ENCODE measurements at regions not wholly inside any gene's neighbourhood (a gene's known extent, or its start where the extent isn't known, plus 50 kb on each side); places are given as distances from the start of the nearest gene placed in this dataset.

DNA sequence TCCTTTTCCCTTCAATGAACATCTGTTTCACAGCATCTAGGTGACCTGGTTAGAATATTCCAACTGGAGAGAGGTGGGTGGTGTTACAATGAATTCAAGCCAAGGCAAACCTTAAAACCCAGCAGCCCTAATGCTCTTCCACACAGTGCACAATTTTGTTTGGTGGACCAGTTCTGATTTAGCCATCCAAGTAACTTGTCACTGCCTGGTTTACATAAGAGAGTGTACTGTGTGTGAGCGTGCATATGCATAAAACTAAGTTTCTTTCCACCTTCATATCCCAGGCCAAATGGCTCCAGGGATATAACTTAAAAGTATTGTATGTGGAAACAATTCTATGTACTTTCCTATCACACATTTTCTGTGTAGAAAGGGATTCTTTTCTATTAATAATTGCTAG is 200.4 kb upstream of the FAR2 start:
- H3K27ac Mint-ChIP-seq = no peak overlapping the region
- H3K9me3 Mint-ChIP-seq = peaks cover 0 to 4% (median 0%) of the 10 kb centered on the region in 9 donors
- H3K4me1 Mint-ChIP-seq = no peaks in the 10 kb centered on the region
- H3K27me3 Mint-ChIP-seq = peaks cover 1 to 12% (median 7%) of the 10 kb centered on the region in 5 donors
- ATAC-seq = no peak
- no peak overlapping the region for H3K4me3 Mint-ChIP-seq
- DNase-seq = no peak
- no peaks in the 10 kb centered on the region for H3K36me3 Mint-ChIP-seq
- POLR2A ChIA-PET = no interaction called here

DNA sequence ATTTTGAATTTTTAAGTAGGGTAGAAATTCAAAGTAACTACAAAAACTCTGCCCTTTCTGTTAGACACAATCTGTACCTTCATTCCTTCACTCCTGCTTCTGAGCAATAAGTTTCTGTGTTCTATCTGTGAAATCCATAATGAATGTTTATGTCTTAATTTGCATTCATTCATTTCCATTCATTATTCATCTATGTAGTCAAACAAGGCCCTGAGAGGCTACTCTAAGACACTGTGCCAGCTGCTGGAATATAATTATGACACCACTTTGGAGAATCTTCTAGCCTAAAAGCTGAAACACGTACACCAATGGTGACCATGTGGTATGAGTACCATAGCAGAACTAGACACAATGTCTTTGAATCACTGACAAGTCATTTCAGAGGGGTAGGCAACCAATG is 199.9 kb upstream of the FAR2 start:
- POLR2A ChIA-PET = no interaction called here

DNA sequence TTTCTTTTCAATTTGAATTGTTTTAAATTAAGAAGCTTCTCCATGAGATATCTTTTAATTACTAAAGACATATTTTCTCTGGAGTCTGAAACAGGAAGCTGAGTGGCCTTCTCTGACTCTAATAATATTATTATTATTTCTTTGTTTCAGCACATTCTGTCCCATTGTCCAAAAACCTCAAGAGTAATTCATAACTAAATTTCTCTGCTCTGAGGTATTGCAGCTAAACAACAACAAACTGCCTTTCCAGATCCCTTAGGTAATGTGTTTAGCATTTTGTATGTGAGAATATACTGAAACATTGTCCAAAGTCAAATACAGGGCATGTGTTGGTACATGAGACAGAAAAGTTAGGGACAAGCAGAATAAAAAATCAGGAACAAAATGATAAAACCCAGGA is 199.0 kb upstream of the FAR2 start:
- Mint-ChIP-seq H3K36me3 (no peaks in the 10 kb centered on the region), H3K27ac (no peak overlapping the region), H3K4me1 (no peaks in the 10 kb centered on the region), H3K4me3 (no peak overlapping the region), H3K9me3 (peaks cover 0 to 4% (median 0%) of the 10 kb centered on the region in 9 donors), H3K27me3 (peaks cover 1 to 13% (median 5%) of the 10 kb centered on the region in 5 donors)
- ATAC-seq = no peak
- POLR2A ChIA-PET = no interaction called here
- DNase-seq = no peak

More for the DNA sequence above, 199.9 kb upstream of the FAR2 start:
- H3K9me3 Mint-ChIP-seq = peaks cover 0 to 4% (median 0%) of the 10 kb centered on the region in 9 donors
- no peak overlapping the region for H3K27ac Mint-ChIP-seq
- H3K4me1 Mint-ChIP-seq = no peaks in the 10 kb centered on the region
- peaks cover 1 to 13% (median 5%) of the 10 kb centered on the region in 5 donors for H3K27me3 Mint-ChIP-seq
- no peak for DNase-seq
- H3K4me3 Mint-ChIP-seq = no peak overlapping the region
- no peaks in the 10 kb centered on the region for H3K36me3 Mint-ChIP-seq
- no peak for ATAC-seq

DNA sequence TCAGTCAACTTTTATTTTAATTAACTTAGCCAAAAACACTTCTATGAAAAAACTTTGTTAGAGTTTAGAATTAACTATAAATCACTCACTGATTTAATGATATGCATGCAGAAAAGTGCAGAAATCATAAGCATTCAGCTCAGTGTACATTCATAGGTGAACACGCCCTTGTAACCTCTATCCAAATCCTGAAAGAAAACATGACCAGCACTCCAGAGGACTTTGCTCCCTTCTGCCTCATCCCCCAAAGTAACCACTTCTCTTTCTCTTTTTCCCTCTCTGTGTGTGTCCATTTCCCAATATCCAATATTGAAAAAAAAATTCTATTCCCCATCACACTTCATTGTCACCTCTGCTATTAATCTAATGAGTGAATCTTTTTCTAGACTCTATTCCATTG is 197.1 kb upstream of the FAR2 start:
- H3K27me3 Mint-ChIP-seq = peaks cover 0 to 10% (median 1%) of the 10 kb centered on the region in 5 donors
- H3K4me1 Mint-ChIP-seq = no peaks in the 10 kb centered on the region
- H3K27ac Mint-ChIP-seq = no peak overlapping the region
- H3K36me3 Mint-ChIP-seq = no peaks in the 10 kb centered on the region
- peaks cover 0 to 1% (median 0%) of the 10 kb centered on the region in 9 donors for H3K9me3 Mint-ChIP-seq
- no peak overlapping the region for H3K4me3 Mint-ChIP-seq
- DNase-seq (no peak), ATAC-seq (no peak)
- POLR2A ChIA-PET = no interaction called here

DNA sequence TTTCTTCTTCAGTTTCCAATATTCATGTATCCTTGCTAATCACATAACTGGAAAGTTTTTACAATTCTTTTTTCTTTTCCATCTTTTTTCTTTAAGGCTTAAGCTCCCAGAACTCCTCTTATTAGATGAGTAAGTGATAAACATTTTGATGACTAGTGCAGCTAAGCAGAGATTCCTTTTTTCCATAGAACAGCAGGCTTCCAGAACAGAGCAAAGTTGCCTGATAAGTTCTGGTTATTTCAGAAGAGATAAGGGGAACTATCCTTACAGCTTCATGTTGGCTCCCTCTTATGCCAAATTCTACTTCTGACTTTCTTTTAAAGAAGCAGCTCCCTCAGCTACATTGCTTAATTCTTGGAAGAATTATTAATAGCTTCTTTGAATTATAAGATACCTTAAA is 194.7 kb upstream of the FAR2 start:
- H3K4me1 Mint-ChIP-seq = no peaks in the 10 kb centered on the region
- peaks cover 0 to 9% (median 2%) of the 10 kb centered on the region in 5 donors for H3K27me3 Mint-ChIP-seq
- POLR2A ChIA-PET = no interaction called here
- no peak overlapping the region for H3K27ac Mint-ChIP-seq
- H3K36me3 Mint-ChIP-seq = no peaks in the 10 kb centered on the region
- H3K4me3 Mint-ChIP-seq = no peak overlapping the region
- DNase-seq (no peak), ATAC-seq (no peak)
- H3K9me3 Mint-ChIP-seq = peaks cover 0 to 1% (median 0%) of the 10 kb centered on the region in 9 donors

DNA sequence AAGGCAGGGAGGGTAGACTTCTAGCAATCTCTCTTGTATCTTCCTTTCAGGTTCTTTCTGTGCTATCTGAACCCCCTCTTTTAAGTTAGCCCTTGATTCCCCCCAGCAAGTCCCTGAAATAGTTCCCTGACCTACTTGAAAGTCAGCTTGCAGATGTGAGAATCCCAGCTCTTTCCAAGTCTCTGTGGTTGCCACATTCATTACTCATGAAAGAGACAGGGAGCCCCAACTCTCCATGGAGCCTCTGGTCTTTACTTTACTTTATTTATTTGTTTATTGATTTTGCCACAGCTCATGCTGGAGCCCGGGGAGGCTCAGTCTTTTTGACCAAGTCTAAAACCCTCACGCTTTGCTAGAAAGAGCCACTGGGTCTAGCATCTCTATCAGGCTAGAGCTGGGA is 193.6 kb upstream of the FAR2 start:
- Mint-ChIP-seq H3K27ac (no peak overlapping the region), H3K36me3 (no peaks in the 10 kb centered on the region), H3K9me3 (peaks cover 0 to 1% (median 0%) of the 10 kb centered on the region in 9 donors), H3K4me3 (no peak overlapping the region), H3K27me3 (peaks cover 0 to 9% (median 2%) of the 10 kb centered on the region in 5 donors), H3K4me1 (no peaks in the 10 kb centered on the region)
- DNase-seq (no peak), ATAC-seq (no peak)
- POLR2A ChIA-PET = no interaction called here

DNA sequence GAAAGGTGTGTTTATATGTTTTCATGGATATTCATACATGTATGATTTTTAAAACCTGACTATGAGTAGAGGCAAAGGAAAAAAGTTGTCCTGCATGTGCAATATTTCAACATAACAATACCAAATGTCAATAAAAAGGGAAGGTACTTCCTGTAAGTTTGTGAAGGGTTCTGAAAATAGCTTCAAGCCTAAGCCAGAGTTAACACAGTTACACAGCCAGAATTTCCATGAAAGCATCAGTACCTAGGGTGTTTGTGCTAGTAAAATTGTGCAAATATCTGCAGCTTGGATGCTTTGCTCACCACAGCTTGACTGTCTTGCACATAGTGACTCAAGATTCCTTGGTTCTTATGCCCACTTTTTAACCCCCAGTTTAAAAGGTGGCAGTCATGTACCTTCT is 193.1 kb upstream of the FAR2 start:
- DNase-seq (no peak), ATAC-seq (no peak)
- Mint-ChIP-seq H3K4me3 (no peak overlapping the region), H3K27ac (no peak overlapping the region), H3K27me3 (peaks cover 0 to 9% (median 2%) of the 10 kb centered on the region in 5 donors), H3K9me3 (peaks cover 0 to 1% (median 0%) of the 10 kb centered on the region in 9 donors), H3K36me3 (no peaks in the 10 kb centered on the region), H3K4me1 (no peaks in the 10 kb centered on the region)
- POLR2A ChIA-PET = no interaction called here

DNA sequence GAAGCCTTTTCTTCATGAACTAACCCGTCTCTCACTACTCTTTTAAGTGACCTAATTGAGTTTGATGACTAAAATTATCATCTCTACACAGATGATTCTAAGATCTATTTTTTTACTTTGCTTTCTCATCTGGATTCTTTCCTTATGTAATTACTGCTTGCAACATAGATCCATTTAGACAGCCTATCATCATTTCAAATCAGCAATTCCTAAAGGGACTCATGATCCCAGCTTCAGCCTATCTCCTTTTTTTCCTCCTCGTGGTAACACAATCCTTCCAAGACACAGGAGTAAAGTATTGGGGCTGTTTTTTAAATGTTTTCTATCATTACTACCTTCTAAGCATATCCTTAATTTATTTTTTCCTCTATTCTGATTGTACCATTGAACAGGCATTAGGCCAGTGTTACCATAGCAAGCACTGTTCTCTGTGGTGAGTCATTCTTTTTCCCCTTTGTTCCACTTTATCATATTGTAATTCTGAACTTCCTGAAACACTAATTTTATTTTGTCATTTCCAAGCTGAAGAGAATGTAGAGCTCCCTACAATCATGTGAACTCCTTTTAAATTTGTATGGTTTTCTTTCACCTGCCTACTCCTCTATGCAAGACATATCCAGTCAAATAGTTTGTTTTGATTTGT is 190.4 kb upstream of the FAR2 start:
- peaks cover 2 to 25% (median 6%) of the 10 kb centered on the region in 5 donors for H3K27me3 Mint-ChIP-seq
- no peaks in the 10 kb centered on the region for H3K36me3 Mint-ChIP-seq
- POLR2A ChIA-PET = no interaction called here
- H3K9me3 Mint-ChIP-seq = peaks cover 0 to under 1% (median 0%) of the 10 kb centered on the region in 9 donors
- H3K4me3 Mint-ChIP-seq = no peak overlapping the region
- no peak for ATAC-seq
- H3K4me1 Mint-ChIP-seq = no peaks in the 10 kb centered on the region
- no peak for DNase-seq
- no peak overlapping the region for H3K27ac Mint-ChIP-seq

DNA sequence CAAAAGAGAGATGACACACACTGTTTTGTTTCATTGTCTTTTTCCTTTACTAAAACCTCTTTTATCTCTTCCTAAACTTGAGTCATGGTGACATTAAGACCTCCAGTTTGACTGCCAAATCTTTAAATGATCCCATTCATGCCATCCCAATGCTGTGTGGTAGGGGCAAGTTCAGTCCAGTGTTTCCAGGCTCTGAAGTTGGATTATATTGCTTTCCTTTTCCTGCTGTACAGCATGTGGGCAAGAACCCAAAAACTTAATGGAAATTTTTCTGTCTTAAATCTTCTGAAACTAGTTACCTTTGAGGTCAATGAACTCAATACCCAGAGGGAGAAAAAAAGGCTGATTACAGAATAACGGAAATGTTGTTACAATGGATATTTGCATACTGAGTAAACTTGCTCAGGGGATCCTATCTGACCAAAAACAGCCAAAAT is 187.1 kb upstream of the FAR2 start:
- no peaks in the 10 kb centered on the region for H3K9me3 Mint-ChIP-seq
- POLR2A ChIA-PET = no interaction called here
- H3K27ac Mint-ChIP-seq = no peak overlapping the region
- DNase-seq (no peak), ATAC-seq (no peak)
- H3K27me3 Mint-ChIP-seq = peaks cover 2 to 44% (median 8%) of the 10 kb centered on the region in 5 donors
- H3K36me3 Mint-ChIP-seq = no peaks in the 10 kb centered on the region
- no peak overlapping the region for H3K4me3 Mint-ChIP-seq
- no peaks in the 10 kb centered on the region for H3K4me1 Mint-ChIP-seq

DNA sequence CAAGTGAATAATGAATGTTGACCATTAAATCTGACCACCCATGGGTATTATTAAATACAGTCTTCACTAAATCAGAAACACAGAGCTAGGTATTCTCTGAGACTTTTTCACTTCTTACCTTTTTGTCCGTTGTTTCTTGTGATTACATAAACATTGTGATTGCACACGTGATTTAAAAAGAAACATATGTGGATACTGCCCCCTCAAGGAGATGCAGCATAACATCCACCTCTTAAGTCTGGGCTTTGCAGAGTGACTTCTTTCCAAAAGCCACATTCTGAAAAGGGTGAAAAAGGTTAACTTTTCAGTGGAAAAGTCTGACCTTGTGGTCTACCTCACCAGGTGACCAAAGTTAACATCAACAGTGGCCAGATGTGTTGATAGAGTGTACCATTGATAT is 185.5 kb upstream of the FAR2 start:
- peaks cover 0 to 1% (median 0%) of the 10 kb centered on the region in 9 donors for H3K9me3 Mint-ChIP-seq
- POLR2A ChIA-PET = no interaction called here
- H3K36me3 Mint-ChIP-seq = no peaks in the 10 kb centered on the region
- H3K27ac Mint-ChIP-seq = no peak overlapping the region
- ATAC-seq (no peak), DNase-seq (no peak)
- H3K4me3 Mint-ChIP-seq = no peak overlapping the region
- peaks cover 0 to 1% (median 0%) of the 10 kb centered on the region in 4 donors for H3K4me1 Mint-ChIP-seq
- H3K27me3 Mint-ChIP-seq = peaks cover 2 to 58% (median 11%) of the 10 kb centered on the region in 5 donors

DNA sequence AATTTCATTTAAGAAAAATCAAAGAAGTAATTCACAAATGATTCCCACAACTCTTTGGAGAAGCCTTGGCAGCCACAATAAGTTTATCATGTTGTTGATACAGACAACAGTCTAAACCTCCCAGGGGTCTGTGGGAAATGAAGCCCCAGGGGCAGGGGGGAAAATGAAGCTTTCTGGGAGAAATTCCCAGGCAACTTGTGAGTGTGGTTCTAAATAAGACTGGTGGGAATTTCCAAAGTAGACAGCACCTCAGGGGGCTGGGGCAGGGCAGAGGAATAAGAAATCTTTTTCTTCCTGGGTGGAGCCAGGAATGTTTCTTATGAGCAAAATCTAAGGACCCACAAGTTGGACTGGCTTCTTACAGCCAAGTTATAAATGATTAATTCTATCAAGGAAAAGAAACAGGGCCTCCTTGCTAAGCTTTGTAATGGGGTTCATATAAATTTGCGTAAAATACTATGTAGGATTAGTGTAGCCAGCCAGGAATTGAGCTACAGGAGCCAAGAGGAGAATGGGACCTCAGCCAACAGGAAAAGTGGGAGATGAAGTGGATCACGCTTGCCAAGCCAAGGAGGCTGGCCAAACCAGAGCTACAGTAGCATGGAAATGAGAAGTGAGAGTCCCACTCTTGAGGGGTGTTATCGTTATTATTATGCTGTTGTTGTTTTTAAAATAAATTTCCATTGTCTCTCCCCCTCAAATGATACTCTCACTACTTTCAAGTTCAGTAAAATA is 182.9 kb upstream of the FAR2 start:
- no peak overlapping the region for H3K4me3 Mint-ChIP-seq
- POLR2A ChIA-PET = no interaction called here
- ATAC-seq (no peak), DNase-seq (no peak)
- no peak overlapping the region for H3K27ac Mint-ChIP-seq
- peaks cover 0 to 1% (median 0%) of the 10 kb centered on the region in 9 donors for H3K9me3 Mint-ChIP-seq
- no peaks in the 10 kb centered on the region for H3K36me3 Mint-ChIP-seq
- peaks cover 2 to 63% (median 10%) of the 10 kb centered on the region in 5 donors for H3K27me3 Mint-ChIP-seq
- H3K4me1 Mint-ChIP-seq = peaks cover 0 to 1% (median 0%) of the 10 kb centered on the region in 4 donors

DNA sequence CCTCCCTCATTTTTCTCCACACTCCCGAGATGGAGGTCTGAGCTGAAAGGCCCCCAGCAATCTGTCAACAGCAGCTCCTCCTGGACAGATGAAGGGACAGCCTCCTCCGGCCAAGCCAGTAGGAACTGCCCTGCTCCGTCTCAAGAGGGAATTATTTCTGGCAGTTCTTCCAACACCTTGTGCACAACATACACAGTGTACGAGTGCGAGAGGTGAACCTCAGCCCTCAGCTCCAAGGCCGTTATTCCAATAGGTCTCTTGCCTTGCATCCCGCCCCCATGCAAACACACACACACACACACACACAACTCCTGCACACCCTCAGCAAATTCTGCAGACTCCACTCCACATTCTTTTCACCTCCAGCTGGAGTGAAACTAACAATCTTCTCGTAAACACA is 181.7 kb upstream of the FAR2 start:
- peaks cover 3 to 55% (median 10%) of the 10 kb centered on the region in 5 donors for H3K27me3 Mint-ChIP-seq
- H3K36me3 Mint-ChIP-seq = no peaks in the 10 kb centered on the region
- H3K9me3 Mint-ChIP-seq = peaks cover 0 to 1% (median 0%) of the 10 kb centered on the region in 9 donors
- no peak overlapping the region for H3K4me3 Mint-ChIP-seq
- POLR2A ChIA-PET = no interaction called here
- no peak for DNase-seq
- no peak overlapping the region for H3K27ac Mint-ChIP-seq
- peaks cover 0 to 1% (median 0%) of the 10 kb centered on the region in 4 donors for H3K4me1 Mint-ChIP-seq
- no peak for ATAC-seq

DNA sequence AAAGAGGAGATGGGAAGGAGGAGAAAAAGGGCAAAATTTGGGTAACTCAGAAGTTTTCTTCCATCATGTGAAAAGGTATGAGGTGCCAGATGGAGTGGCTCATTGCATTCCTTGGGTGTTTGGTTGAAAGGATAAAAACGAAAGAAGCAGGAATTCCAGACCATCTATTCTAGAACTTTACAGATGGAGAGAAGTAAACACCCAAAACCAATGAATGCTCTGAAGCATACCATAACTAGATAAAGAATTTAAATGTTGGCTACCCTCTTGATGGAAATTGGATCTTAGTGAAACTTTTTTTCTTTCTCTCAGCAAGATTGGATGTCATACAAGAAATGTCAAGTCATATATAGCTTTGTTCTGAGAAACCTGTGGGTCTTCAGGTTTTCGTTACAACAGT is 175.6 kb upstream of the FAR2 start:
- POLR2A ChIA-PET = no interaction called here
- ATAC-seq (no peak), DNase-seq (no peak)
- peaks cover 0 to 6% (median 0%) of the 10 kb centered on the region in 9 donors for H3K9me3 Mint-ChIP-seq
- no peak overlapping the region for H3K4me3 Mint-ChIP-seq
- peaks cover 0 to 27% (median 3%) of the 10 kb centered on the region in 5 donors for H3K27me3 Mint-ChIP-seq
- no peaks in the 10 kb centered on the region for H3K4me1 Mint-ChIP-seq
- no peaks in the 10 kb centered on the region for H3K36me3 Mint-ChIP-seq
- no peak overlapping the region for H3K27ac Mint-ChIP-seq
